Prostate gland (tissue), 2 donors: ENCODE measurements at regions not wholly inside any gene's neighbourhood (a gene's known extent, or its start where the extent isn't known, plus 50 kb on each side); places are given as distances from the start of the nearest gene placed in this dataset.

ENCODE experiments used
- DNase-seq: peaks from one replicate; pipeline ENCODE4 v3.0.0-alpha.2; 2019; ENCODE audit warnings: low spot score
- H3K27ac ChIP-seq, 2 donors: fragments of 200-600 bp; sonication (generic); 2 replicates each; pipeline ENCODE4 v1.5.1; 2017 to 2019
- H3K27me3 ChIP-seq: fragments of 200-600 bp; sonication (generic); replicated peaks from 2 replicates; pipeline ENCODE4 v1.5.1; 2019; ENCODE audit not compliant: insufficient read depth
- H3K36me3 ChIP-seq, 2 donors: fragments of 200-600 bp; sonication (generic); 1 replicate in 1 of 2; 2 replicates in 1 of 2; pipeline versions ENCODE4 v1.5.1 to v1.8.1; 2017 to 2019
- H3K4me1 ChIP-seq: fragments of 200-600 bp; sonication (generic); replicated peaks from 2 replicates; pipeline ENCODE4 v1.5.1; 2019
- H3K4me3 ChIP-seq, 2 donors: fragments of 200-600 bp; sonication (generic); 2 replicates each; pipeline ENCODE4 v1.5.1; 2017 to 2019
- H3K9me3 ChIP-seq: fragments of 200-600 bp; sonication (generic); 2 replicates; pipeline ENCODE4 v1.5.1; 2017
- CTCF ChIP-seq, 4 experiments: fragments of 200-600 bp in 2 of 4; fragments of 450-650 bp in 2 of 4; sonication (generic) in 2 of 4; IDR thresholded peaks; 1 replicate in 3 of 4; 2 replicates in 1 of 4; pipeline ENCODE4 v1.5.1; 2016 to 2019; ENCODE audit warnings: antibody characterized with exemption in 4 of 4, mild to moderate bottlenecking in 2 of 4, moderate library complexity in 2 of 4
- POLR2A ChIP-seq: fragments of 450-650 bp; IDR thresholded peaks from one replicate; pipeline ENCODE4 v1.6.1; 2016; ENCODE audit warnings: antibody characterized with exemption, mild to moderate bottlenecking
- POLR2AphosphoS5 ChIP-seq: sonication (generic); formaldehyde crosslinking; IDR thresholded peaks from one replicate; pipeline ENCODE4 v1.6.1; 2017; ENCODE audit warnings: antibody characterized with exemption
- WGBS: methylation state at CpG from one replicate; pipeline ENCODE4 v1.1.5; 2018; 5-methylcytosine and 5-hydroxymethylcytosine counted together
- intact Hi-C: fragments of 100-400 bp; cut with DNase I; formaldehyde crosslinking; loops from one replicate; pipeline ENCODE4 v1.14.2; 2022

- no peaks in the 10 kb centered on the region for H3K27me3 ChIP-seq
- no peak for TF ChIP-seq POLR2A
- no peak for TF ChIP-seq POLR2AphosphoS5
- TF ChIP-seq CTCF (IDR thresholded peaks at IDR 0.05): no peak
- H3K4me3 ChIP-seq: no peak overlapping the region
- no peaks in the 10 kb centered on the region for H3K9me3 ChIP-seq
- no peaks in the 10 kb centered on the region for H3K4me1 ChIP-seq
- no peak for DNase-seq
- H3K36me3 ChIP-seq: no peaks in the 10 kb centered on the region
- intact Hi-C loops: no loop called here
- H3K27ac ChIP-seq: no peak overlapping the region
- WGBS: 97% methylated on average over 3 of the region's 3 CpGs
Observed at GRCh38 chr1:192950926-192951325, 108.2 kb downstream of the UCHL5 start.

GRCh38 chr1:192951691-192952460 lies 107.3 kb downstream of the UCHL5 start:
- DNase-seq: no peak
- Histone ChIP-seq H3K4me1 (no peaks in the 10 kb centered on the region), H3K4me3 (no peak overlapping the region), H3K27me3 (no peaks in the 10 kb centered on the region), H3K9me3 (no peaks in the 10 kb centered on the region), H3K27ac (no peak overlapping the region), H3K36me3 (no peaks in the 10 kb centered on the region)
- 70% methylated on average over 6 of the region's 6 CpGs for WGBS
- no peak for TF ChIP-seq POLR2A
- no peak for TF ChIP-seq CTCF (IDR thresholded peaks at IDR 0.05)
- intact Hi-C loops: no loop called here

GRCh38 chr1:192952646-192953045 lies 106.5 kb downstream of the UCHL5 start:
- no peak overlapping the region for H3K4me3 ChIP-seq
- no peaks in the 10 kb centered on the region for H3K27me3 ChIP-seq
- WGBS: 85% methylated on average over 2 of the region's 2 CpGs
- H3K36me3 ChIP-seq: no peaks in the 10 kb centered on the region
- no peaks in the 10 kb centered on the region for H3K9me3 ChIP-seq
- no peaks in the 10 kb centered on the region for H3K4me1 ChIP-seq
- DNase-seq: no peak
- intact Hi-C loops: no loop called here
- TF ChIP-seq POLR2A: no peak
- TF ChIP-seq POLR2AphosphoS5: no peak
- no peak for TF ChIP-seq CTCF (IDR thresholded peaks at IDR 0.05)
- H3K27ac ChIP-seq: no peak overlapping the region

- TF ChIP-seq CTCF (IDR thresholded peaks at IDR 0.05): no peak
- no peak for TF ChIP-seq POLR2A
- TF ChIP-seq POLR2AphosphoS5: no peak
- H3K4me1 ChIP-seq: no peaks in the 10 kb centered on the region
- intact Hi-C loops: no loop called here
- no peaks in the 10 kb centered on the region for H3K27me3 ChIP-seq
- whole genome bisulfite sequencing: 63% methylated on average over 7 of the region's 7 CpGs
- no peak overlapping the region for H3K4me3 ChIP-seq
- H3K36me3 ChIP-seq: no peaks in the 10 kb centered on the region
- no peak overlapping the region for H3K27ac ChIP-seq
- no peak for DNase-seq
- no peaks in the 10 kb centered on the region for H3K9me3 ChIP-seq
Observed at GRCh38 chr1:192954705-192955265, 104.4 kb downstream of the UCHL5 start.

- no peak for TF ChIP-seq POLR2AphosphoS5
- TF ChIP-seq CTCF (IDR thresholded peaks at IDR 0.05): no peak
- no peak for TF ChIP-seq POLR2A
- no peaks in the 10 kb centered on the region for H3K4me1 ChIP-seq
- intact Hi-C loops: no loop called here
- no peaks in the 10 kb centered on the region for H3K36me3 ChIP-seq
- no peaks in the 10 kb centered on the region for H3K27me3 ChIP-seq
- no peak overlapping the region for H3K27ac ChIP-seq
- no peaks in the 10 kb centered on the region for H3K9me3 ChIP-seq
- no peak for DNase-seq
- H3K4me3 ChIP-seq: no peak overlapping the region
Observed at GRCh38 chr1:192958350-192958749, 100.8 kb downstream of the UCHL5 start.
